WERI-Rb-1 (cell line): ENCODE measurements at regions not wholly inside any gene's neighbourhood (a gene's known extent, or its start where the extent isn't known, plus 50 kb on each side); places are given as distances from the start of the nearest gene placed in this dataset.

Source experiments
- DNase-seq: peaks from one replicate; pipeline ENCODE4 v3.0.0-alpha.2; 2020
- H3K27ac ChIP-seq: fragments of 250-450 bp; sonication (Bioruptor Pico); 2 replicates; pipeline ENCODE4 v1.5.1; 2020; ENCODE audit warnings: mild to moderate bottlenecking, moderate library complexity
- H3K27me3 ChIP-seq: fragments of 250-450 bp; sonication (Bioruptor Pico); 2 replicates; pipeline ENCODE4 v1.5.1; 2021; ENCODE audit warnings: mild to moderate bottlenecking, low read depth, moderate library complexity; ENCODE audit not compliant: insufficient read depth, severe bottlenecking
- H3K36me3 ChIP-seq: fragments of 250-450 bp; sonication (Bioruptor Pico); 2 replicates; pipeline ENCODE4 v1.5.1; 2020; ENCODE audit warnings: mild to moderate bottlenecking, moderate library complexity
- H3K4me3 ChIP-seq: 2 replicates; pipeline ENCODE4 v1.5.1; 2011; ENCODE audit warnings: low read depth, mild to moderate bottlenecking, control low read depth, low read length
- H3K9me3 ChIP-seq: fragments of 250-450 bp; sonication (Bioruptor Pico); 2 replicates; pipeline ENCODE4 v1.5.1; 2021; ENCODE audit warnings: mild to moderate bottlenecking, moderate library complexity; ENCODE audit not compliant: severe bottlenecking
- TF ChIP-seq, protein P1 (sequence below): IDR thresholded peaks from 2 replicates; pipeline ENCODE4 v1.5.1; 2011; ENCODE audit warnings: low read depth, mild to moderate bottlenecking, control low read depth, inconsistent platforms, low read length

DNA sequence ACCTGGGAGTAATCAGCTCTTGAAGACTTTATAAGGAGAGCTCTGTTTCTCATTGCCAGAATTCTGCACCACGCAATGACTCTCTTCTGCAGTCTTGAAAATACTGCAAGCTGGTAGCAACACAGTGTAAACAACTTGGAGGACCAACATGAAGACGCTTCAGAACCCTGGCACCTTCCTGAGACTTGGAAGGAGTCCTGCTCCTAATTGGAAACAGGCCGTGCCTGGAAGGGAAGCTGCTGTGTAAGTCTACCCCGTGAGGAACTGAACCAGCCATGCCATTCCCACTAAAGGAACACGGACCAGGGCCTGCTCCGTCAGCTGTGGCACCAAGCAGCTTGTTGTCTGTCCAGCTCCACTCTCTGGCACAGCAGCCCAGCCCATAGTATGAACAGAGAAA is 171.1 kb downstream of the PAX3 start:
- Histone ChIP-seq H3K27me3 (no peaks in the 10 kb centered on the region), H3K27ac (no peak overlapping the region), H3K9me3 (no peaks in the 10 kb centered on the region), H3K36me3 (no peaks in the 10 kb centered on the region), H3K4me3 (no peak overlapping the region)
- no peak for DNase-seq
- TF ChIP-seq, protein P1, sequence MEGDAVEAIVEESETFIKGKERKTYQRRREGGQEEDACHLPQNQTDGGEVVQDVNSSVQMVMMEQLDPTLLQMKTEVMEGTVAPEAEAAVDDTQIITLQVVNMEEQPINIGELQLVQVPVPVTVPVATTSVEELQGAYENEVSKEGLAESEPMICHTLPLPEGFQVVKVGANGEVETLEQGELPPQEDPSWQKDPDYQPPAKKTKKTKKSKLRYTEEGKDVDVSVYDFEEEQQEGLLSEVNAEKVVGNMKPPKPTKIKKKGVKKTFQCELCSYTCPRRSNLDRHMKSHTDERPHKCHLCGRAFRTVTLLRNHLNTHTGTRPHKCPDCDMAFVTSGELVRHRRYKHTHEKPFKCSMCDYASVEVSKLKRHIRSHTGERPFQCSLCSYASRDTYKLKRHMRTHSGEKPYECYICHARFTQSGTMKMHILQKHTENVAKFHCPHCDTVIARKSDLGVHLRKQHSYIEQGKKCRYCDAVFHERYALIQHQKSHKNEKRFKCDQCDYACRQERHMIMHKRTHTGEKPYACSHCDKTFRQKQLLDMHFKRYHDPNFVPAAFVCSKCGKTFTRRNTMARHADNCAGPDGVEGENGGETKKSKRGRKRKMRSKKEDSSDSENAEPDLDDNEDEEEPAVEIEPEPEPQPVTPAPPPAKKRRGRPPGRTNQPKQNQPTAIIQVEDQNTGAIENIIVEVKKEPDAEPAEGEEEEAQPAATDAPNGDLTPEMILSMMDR, result no peak

- H3K27me3 ChIP-seq, result no peaks in the 10 kb centered on the region
- H3K27ac ChIP-seq, result no peak overlapping the region
- H3K4me3 ChIP-seq, result no peak overlapping the region
- H3K36me3 ChIP-seq, result no peaks in the 10 kb centered on the region
- DNase-seq, result no peak
- peaks cover 2% of the 10 kb centered on the region for H3K9me3 ChIP-seq
- TF ChIP-seq, protein P1, result no peak
Measured at GRCh38 chr2:222120933-222121332, 177.9 kb downstream of the PAX3 start.

DNA sequence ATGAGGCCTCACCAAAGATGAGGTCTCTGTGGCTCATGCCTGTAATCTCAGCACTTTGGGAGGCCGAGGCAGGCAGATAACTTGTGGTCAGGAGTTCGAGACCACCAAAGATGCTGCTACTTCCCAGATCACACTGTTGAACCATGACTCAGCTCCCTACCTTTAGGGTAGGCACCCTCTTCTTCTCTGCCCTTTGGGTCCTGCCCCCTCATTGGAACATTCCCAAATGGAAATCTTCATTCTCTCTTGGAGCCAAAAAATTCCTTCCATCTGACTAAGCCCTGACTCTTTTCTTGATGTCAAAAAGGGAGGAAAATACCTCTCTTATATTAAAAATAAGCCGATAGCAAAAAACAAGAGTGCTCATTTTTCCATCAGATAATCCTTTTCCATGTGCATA is 183.5 kb downstream of the PAX3 start:
- H3K27me3 ChIP-seq, result no peaks in the 10 kb centered on the region
- no peak overlapping the region for H3K4me3 ChIP-seq
- no peak for DNase-seq
- no peak overlapping the region for H3K27ac ChIP-seq
- peaks cover 2% of the 10 kb centered on the region for H3K9me3 ChIP-seq
- TF ChIP-seq, protein P1, result no peak
- H3K36me3 ChIP-seq, result no peaks in the 10 kb centered on the region

DNA sequence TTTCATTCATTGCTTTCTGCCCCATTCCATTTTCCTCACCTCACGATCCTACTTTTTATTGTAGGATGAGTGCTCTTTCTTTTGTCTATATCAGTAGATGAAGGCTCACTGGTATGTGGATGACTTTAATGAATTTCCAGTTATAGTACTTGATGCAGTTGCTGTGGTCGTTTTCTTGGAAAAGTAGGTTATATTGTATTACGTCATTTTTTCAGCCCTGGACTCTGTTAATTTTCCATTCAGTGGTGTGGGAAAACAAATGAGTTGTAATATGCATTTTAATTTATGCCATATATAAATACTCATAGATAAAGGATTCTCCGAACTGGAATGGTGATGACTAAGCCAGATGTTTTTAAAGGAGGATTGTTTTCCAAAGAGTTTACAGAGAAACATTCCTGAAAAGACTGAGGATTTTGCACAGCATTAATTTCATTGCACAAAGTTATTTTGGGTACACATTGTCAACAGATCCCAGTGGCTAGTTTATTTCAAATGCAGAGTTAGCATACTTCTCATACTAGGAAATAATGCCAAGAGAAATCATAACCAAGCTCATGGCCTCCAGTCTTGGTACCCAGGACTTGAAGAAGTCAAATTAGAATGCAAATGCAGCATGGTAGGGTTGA is 189.7 kb downstream of the PAX3 start:
- no peak for DNase-seq
- Histone ChIP-seq H3K4me3 (no peak overlapping the region), H3K27me3 (no peaks in the 10 kb centered on the region), H3K9me3 (no peaks in the 10 kb centered on the region), H3K27ac (no peak overlapping the region), H3K36me3 (no peaks in the 10 kb centered on the region)
- TF ChIP-seq, protein P1, result no peak

- H3K4me3 ChIP-seq, result no peak overlapping the region
- H3K36me3 ChIP-seq, result no peaks in the 10 kb centered on the region
- peak; percentile 9 for DNase-seq
- no peaks in the 10 kb centered on the region for H3K9me3 ChIP-seq
- H3K27me3 ChIP-seq, result no peaks in the 10 kb centered on the region
- H3K27ac ChIP-seq, result no peak overlapping the region
- TF ChIP-seq, protein P1, result no peak
Measured at GRCh38 chr2:222108497-222108896, 190.3 kb downstream of the PAX3 start.

- no peaks in the 10 kb centered on the region for H3K36me3 ChIP-seq
- H3K4me3 ChIP-seq, result no peak overlapping the region
- DNase-seq, result no peak
- no peaks in the 10 kb centered on the region for H3K27me3 ChIP-seq
- no peaks in the 10 kb centered on the region for H3K9me3 ChIP-seq
- H3K27ac ChIP-seq, result no peak overlapping the region
- TF ChIP-seq, protein P1, result no peak
Measured at GRCh38 chr2:222105046-222105445, 193.8 kb downstream of the PAX3 start.
